Neutrophil (primary cell): ENCODE measurements at regions not wholly inside any gene's neighbourhood (a gene's known extent, or its start where the extent isn't known, plus 50 kb on each side); places are given as distances from the start of the nearest gene placed in this dataset.

Source experiments
- H3K27ac ChIP-seq: fragments of 200-600 bp; sonication (generic); 2 replicates; pipeline ENCODE4 v1.5.1; 2016; ENCODE audit warnings: mild to moderate bottlenecking, moderate library complexity
- H3K27me3 ChIP-seq: fragments of 200-600 bp; sonication (generic); 2 replicates; pipeline ENCODE4 v1.6.0; 2016; ENCODE audit warnings: mild to moderate bottlenecking
- H3K36me3 ChIP-seq: fragments of 200-600 bp; sonication (generic); 2 replicates; pipeline ENCODE4 v1.5.1; 2017
- H3K4me1 ChIP-seq, 2 experiments: fragments of 200-600 bp in 1 of 2; sonication (generic) in 1 of 2; 1 replicate in 1 of 2; 2 replicates in 1 of 2; pipeline versions ENCODE4 v1.5.1 to v1.6.1; 2013 to 2016; ENCODE audit warnings: low read depth in 1 of 2, low read length in 1 of 2, mild to moderate bottlenecking in 1 of 2, moderate library complexity in 1 of 2; ENCODE audit not compliant: control insufficient read depth in 1 of 2, insufficient read depth in 1 of 2
- H3K4me3 ChIP-seq, 2 experiments: fragments of 200-600 bp in 1 of 2; sonication (generic) in 1 of 2; 1 replicate in 1 of 2; 2 replicates in 1 of 2; pipeline ENCODE4 v1.5.1; 2013 to 2016; ENCODE audit warnings: low read depth in 1 of 2, low read length in 1 of 2, mild to moderate bottlenecking in 1 of 2, moderate library complexity in 1 of 2
- H3K9me3 ChIP-seq: fragments of 200-600 bp; sonication (generic); 2 replicates; pipeline ENCODE4 v1.5.1; 2016
- CTCF ChIP-seq: fragments of 200-600 bp; sonication (generic); IDR thresholded peaks from 2 replicates; pipeline ENCODE4 v1.5.1; 2016; ENCODE audit warnings: antibody characterized with exemption

DNA sequence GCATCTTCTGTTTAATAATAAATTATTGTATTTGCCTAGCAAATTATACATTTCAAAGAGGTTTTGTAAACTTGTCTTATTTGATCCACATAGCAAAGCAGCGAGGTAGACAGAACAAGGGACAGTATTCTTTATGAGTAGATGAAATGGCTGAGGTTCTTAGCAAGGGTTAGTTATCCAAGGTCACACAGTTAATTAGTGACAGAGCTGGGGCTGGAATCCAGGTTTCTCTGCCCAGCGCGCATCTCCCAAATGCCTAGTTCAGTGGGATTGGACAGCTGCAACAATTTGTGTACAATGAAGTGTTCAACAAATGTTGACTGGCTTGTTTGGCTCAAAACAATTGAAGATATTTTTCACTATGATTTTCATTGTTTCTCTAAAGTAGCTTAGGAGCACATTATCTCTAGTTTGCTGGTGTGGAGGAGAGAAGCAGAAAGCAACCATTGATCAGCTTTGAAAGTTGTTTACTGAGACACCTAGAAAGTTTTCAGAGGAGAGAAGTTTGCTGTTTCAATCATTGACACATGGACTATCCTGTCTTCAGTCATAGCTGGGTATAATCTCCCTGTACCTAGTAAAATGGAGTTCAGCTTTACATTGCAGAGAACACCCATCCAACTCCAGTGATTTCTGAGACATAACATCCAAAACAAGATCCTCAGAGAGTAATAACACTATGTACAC is 270.6 kb downstream of the FAT3 start:
- H3K4me1 ChIP-seq = no peaks in the 10 kb centered on the region
- H3K27me3 ChIP-seq = no peaks in the 10 kb centered on the region
- H3K4me3 ChIP-seq = no peak overlapping the region
- H3K36me3 ChIP-seq = no peaks in the 10 kb centered on the region
- TF ChIP-seq CTCF = no peak
- no peak overlapping the region for H3K27ac ChIP-seq
- H3K9me3 ChIP-seq = no peaks in the 10 kb centered on the region

- H3K4me1 ChIP-seq = no peaks in the 10 kb centered on the region
- no peaks in the 10 kb centered on the region for H3K27me3 ChIP-seq
- no peak overlapping the region for H3K4me3 ChIP-seq
- H3K9me3 ChIP-seq = no peaks in the 10 kb centered on the region
- no peaks in the 10 kb centered on the region for H3K36me3 ChIP-seq
- no peak for TF ChIP-seq CTCF
- no peak overlapping the region for H3K27ac ChIP-seq
These were observed 275.8 kb downstream of the FAT3 start for GRCh38 chr11:92500453-92500852.

- H3K27ac ChIP-seq = no peak overlapping the region
- H3K4me3 ChIP-seq = no peak overlapping the region
- H3K27me3 ChIP-seq = no peaks in the 10 kb centered on the region
- TF ChIP-seq CTCF = no peak
- no peaks in the 10 kb centered on the region for H3K36me3 ChIP-seq
- no peaks in the 10 kb centered on the region for H3K4me1 ChIP-seq
- no peaks in the 10 kb centered on the region for H3K9me3 ChIP-seq
These were observed 276.6 kb downstream of the FAT3 start for GRCh38 chr11:92501066-92501739.

- Histone ChIP-seq H3K27ac (no peak overlapping the region), H3K4me1 (no peaks in the 10 kb centered on the region), H3K36me3 (no peaks in the 10 kb centered on the region), H3K9me3 (no peaks in the 10 kb centered on the region), H3K4me3 (no peak overlapping the region), H3K27me3 (no peaks in the 10 kb centered on the region)
- no peak for TF ChIP-seq CTCF
These were observed 279.4 kb downstream of the FAT3 start for GRCh38 chr11:92504004-92504403.

GRCh38 chr11:92504534-92504933 is 279.9 kb downstream of the FAT3 start:
- Histone ChIP-seq H3K36me3 (no peaks in the 10 kb centered on the region), H3K27ac (no peak overlapping the region), H3K9me3 (no peaks in the 10 kb centered on the region), H3K27me3 (no peaks in the 10 kb centered on the region), H3K4me1 (no peaks in the 10 kb centered on the region), H3K4me3 (no peak overlapping the region)
- TF ChIP-seq CTCF = no peak
